ENCODE measurements at regions not wholly inside any gene's neighbourhood (a gene's known extent, or its start where the extent isn't known, plus 50 kb on each side); places are given as distances from the start of the nearest gene placed in this dataset.

DNA sequence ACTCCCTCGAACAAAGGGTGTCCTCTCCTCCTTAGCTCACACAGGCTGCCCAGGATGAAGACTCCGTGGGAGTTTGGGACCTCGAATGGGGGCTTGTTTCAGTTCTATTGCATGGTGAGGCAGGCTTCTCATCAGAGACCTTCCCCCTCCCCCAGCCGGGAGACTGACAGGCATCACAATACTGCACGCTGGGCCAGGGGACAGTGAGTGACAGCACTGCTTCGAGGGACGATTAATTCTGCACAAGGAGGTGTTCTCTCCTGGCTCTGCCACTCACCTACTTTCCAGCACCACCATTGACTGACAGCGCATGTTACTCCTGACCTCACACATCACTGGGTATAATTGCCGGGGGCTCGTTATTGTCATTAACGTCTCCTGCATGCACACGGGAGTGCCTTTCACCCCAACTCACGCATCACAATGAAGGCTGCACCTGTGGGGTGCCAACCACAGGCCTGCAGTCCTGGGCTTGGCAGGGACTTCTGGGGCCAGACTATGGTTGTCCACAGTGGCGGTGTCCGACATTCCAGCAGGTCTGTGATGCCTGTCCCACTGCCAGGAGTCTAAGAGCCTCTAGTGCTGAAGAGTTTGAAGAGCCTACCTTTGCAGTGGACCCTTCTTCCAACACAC, 412.2 kb upstream of the TSHZ3 start:
- Histone ChIP-seq H3K27ac (replicated peaks) (no peak overlapping the region), H3K4me3 (replicated peaks; ENCODE audit: insufficient read depth, low read length) (no peak overlapping the region), H3K27me3 (ENCODE audit: insufficient read depth, poor library complexity, severe bottlenecking) (no peaks in the 10 kb centered on the region)
- no peak for DNase-seq (ENCODE audit: low read depth in 1 of 2, low spot score in 1 of 2)
- TF ChIP-seq, protein P1, sequence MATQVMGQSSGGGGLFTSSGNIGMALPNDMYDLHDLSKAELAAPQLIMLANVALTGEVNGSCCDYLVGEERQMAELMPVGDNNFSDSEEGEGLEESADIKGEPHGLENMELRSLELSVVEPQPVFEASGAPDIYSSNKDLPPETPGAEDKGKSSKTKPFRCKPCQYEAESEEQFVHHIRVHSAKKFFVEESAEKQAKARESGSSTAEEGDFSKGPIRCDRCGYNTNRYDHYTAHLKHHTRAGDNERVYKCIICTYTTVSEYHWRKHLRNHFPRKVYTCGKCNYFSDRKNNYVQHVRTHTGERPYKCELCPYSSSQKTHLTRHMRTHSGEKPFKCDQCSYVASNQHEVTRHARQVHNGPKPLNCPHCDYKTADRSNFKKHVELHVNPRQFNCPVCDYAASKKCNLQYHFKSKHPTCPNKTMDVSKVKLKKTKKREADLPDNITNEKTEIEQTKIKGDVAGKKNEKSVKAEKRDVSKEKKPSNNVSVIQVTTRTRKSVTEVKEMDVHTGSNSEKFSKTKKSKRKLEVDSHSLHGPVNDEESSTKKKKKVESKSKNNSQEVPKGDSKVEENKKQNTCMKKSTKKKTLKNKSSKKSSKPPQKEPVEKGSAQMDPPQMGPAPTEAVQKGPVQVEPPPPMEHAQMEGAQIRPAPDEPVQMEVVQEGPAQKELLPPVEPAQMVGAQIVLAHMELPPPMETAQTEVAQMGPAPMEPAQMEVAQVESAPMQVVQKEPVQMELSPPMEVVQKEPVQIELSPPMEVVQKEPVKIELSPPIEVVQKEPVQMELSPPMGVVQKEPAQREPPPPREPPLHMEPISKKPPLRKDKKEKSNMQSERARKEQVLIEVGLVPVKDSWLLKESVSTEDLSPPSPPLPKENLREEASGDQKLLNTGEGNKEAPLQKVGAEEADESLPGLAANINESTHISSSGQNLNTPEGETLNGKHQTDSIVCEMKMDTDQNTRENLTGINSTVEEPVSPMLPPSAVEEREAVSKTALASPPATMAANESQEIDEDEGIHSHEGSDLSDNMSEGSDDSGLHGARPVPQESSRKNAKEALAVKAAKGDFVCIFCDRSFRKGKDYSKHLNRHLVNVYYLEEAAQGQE (IDR thresholded peaks at IDR 0.05; ENCODE audit: insufficient replicate concordance, low read depth), result no peak
- TF ChIP-seq, protein P2, sequence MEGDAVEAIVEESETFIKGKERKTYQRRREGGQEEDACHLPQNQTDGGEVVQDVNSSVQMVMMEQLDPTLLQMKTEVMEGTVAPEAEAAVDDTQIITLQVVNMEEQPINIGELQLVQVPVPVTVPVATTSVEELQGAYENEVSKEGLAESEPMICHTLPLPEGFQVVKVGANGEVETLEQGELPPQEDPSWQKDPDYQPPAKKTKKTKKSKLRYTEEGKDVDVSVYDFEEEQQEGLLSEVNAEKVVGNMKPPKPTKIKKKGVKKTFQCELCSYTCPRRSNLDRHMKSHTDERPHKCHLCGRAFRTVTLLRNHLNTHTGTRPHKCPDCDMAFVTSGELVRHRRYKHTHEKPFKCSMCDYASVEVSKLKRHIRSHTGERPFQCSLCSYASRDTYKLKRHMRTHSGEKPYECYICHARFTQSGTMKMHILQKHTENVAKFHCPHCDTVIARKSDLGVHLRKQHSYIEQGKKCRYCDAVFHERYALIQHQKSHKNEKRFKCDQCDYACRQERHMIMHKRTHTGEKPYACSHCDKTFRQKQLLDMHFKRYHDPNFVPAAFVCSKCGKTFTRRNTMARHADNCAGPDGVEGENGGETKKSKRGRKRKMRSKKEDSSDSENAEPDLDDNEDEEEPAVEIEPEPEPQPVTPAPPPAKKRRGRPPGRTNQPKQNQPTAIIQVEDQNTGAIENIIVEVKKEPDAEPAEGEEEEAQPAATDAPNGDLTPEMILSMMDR (IDR thresholded peaks at IDR 0.05; ENCODE audit: insufficient read depth, low read length), result no peak
- TF ChIP-seq POLR2AphosphoS5 (IDR thresholded peaks at IDR 0.05; ENCODE audit: low read depth), result no peak
- TF ChIP-seq GABPA (IDR thresholded peaks at IDR 0.05; ENCODE audit: low read depth), result no peak
- TF ChIP-seq SPI1 (IDR thresholded peaks at IDR 0.05; ENCODE audit: borderline replicate concordance, low read depth), result no peak

- Histone ChIP-seq H3K27me3 (ENCODE audit: insufficient read depth, poor library complexity, severe bottlenecking) (no peaks in the 10 kb centered on the region), H3K27ac (replicated peaks) (no peak overlapping the region), H3K4me3 (replicated peaks; ENCODE audit: insufficient read depth, low read length) (no peak overlapping the region)
- TF ChIP-seq, protein P2 (IDR thresholded peaks at IDR 0.05; ENCODE audit: insufficient read depth, low read length), result no peak
- TF ChIP-seq, protein P1 (IDR thresholded peaks at IDR 0.05; ENCODE audit: insufficient replicate concordance, low read depth), result no peak
- TF ChIP-seq GABPA (IDR thresholded peaks at IDR 0.05; ENCODE audit: low read depth), result no peak
- DNase-seq (ENCODE audit: low read depth in 1 of 2, low spot score in 1 of 2), result no peak
These were observed 421.0 kb upstream of the TSHZ3 start for GRCh38 chr19:31770223-31770622.

GRCh38 chr19:31772915-31773314, 423.7 kb upstream of the TSHZ3 start:
- no peak overlapping the region for H3K4me3 ChIP-seq (replicated peaks; ENCODE audit: insufficient read depth, low read length)
- no peak for DNase-seq (ENCODE audit: low read depth in 1 of 2, low spot score in 1 of 2)
- TF ChIP-seq SPI1 (IDR thresholded peaks at IDR 0.05; ENCODE audit: borderline replicate concordance, low read depth), result no peak
- TF ChIP-seq, protein P2 (IDR thresholded peaks at IDR 0.05; ENCODE audit: insufficient read depth, low read length), result no peak
- TF ChIP-seq GABPA (IDR thresholded peaks at IDR 0.05; ENCODE audit: low read depth), result no peak
- TF ChIP-seq, protein P1 (IDR thresholded peaks at IDR 0.05; ENCODE audit: insufficient replicate concordance, low read depth), result no peak
- no peak for TF ChIP-seq POLR2AphosphoS5 (IDR thresholded peaks at IDR 0.05; ENCODE audit: low read depth)
- H3K27me3 ChIP-seq (ENCODE audit: insufficient read depth, poor library complexity, severe bottlenecking), result no peaks in the 10 kb centered on the region
- H3K27ac ChIP-seq (replicated peaks), result no peak overlapping the region

Measured in HL-60 (cell line).